Forelimb muscle (tissue), 1 donor: ENCODE measurements at regions not wholly inside any gene's neighbourhood (a gene's known extent, or its start where the extent isn't known, plus 50 kb on each side); places are given as distances from the start of the nearest gene placed in this dataset.

Experiments used
- DNase-seq: peaks from one replicate; pipeline ENCODE4 v3.0.0-alpha.2; 2013; ENCODE audit warnings: low read depth

DNA sequence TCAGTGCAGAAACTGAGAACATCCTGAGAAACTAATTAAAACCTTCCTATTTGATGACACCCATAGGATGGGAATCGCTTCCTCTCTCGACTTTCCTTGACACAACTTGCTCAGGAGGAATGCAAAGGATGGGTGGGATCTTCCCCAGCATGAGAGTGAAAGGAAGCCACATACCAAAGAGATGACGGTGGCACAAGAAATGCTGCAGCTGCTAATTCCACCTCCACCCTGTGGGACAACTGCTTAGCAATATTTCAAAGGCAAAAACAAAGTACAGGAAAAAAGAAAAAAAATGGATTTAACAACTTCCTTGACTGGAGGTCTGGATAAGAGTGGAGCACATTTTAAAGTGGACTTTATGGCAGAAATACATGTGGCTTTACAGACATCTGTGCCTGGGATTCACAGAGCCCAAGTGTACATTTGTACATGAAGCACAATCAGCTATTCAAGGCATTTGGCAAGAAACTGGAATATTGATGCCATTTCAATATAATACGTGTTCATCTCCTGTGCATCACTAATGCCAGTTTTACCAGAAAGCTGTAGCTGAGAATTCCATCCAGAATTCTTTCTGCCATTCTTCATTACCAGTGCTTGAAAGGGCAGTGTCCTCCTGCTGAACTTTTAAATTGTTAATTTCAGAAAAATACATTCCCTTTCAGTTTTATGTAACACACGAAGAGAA, 359.2 kb upstream of the ACTBL2 start:
- DNase-seq = no peak

DNA sequence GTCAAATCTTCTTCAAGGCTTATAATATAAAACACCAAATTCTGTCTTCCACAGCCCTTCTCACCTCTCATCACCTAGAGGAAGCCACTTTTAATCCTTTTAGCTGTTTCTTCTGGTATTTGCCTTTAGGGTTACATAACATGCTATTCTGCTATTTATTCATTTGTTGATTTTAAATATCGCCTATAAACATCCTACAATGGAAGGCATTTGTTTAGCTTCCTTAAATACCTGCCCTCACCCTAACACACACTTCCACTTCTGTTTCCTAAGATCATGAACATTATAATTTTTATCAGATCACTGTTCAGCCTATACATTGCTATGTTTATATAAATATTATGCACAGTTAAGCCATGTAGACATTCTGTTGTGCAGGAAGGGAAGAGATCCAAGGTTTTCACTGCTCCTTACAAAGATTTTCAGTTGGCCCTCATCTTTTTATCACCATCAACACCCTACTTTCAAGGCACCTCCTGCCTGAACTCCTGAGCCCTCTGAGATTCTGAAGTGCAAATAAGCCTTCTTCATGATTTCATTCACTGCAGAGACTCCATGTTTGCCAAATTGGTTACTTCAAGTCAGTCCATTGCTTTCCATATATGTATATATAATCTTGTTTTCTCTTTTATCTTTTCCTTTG, 356.9 kb upstream of the ACTBL2 start:
- no peak for DNase-seq

DNA sequence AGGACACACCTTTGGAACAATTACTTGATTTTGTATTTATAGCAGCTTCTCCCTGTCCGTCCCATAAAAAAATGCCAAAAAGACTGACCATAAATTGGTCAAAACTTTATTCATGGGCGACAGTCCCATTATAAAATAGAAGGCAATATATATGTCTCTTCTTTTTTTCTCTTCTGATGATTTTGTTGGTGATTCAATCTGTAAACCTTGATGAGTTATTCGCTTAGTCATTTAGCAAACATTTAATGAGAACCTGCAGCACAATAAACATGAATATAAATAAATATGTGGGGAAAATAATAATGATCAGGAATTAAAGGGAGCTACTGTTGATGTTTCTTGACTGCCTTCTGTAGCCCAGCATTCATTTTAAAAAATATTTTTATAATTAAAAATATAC, 356.4 kb upstream of the ACTBL2 start:
- no peak for DNase-seq

DNA sequence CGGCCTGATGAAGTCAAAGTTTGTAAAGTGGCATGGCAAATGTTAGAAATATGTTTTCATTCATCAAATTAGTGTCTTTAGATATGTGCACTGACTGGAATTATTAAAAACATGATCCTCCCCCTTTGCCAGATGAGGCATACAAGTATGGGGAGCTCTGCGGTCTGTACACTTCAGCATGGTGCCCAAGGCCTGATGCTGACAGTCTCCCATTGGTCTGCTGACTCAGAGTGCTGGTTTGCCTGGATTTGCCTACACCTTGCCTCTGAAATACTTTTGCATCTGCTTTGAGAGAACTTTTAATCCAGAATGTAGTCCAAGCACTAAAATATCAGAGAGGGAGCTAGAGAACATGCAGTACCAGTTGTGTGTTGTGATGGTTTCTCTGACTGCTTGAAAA, 354.3 kb upstream of the ACTBL2 start:
- DNase-seq = no peak

DNA sequence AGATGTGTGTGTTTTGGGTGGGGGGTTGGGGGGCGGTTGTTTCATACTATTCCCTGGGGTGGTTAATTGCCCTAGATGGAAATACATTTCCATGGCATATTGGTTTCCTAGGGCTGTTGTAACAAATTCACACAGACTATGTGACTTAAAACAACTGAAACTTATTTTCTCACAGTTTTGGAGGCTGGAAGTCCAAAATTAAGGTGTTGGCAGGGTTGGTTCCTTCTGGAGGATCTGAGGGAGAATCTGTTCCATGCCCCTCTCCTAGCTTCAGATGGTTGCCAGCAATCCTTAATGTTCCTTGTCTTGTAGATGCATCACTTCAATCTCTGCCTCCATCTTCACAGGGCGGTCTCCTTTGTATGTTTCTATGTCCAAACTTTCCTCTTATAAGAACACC, 353.7 kb upstream of the ACTBL2 start:
- no peak for DNase-seq

DNA sequence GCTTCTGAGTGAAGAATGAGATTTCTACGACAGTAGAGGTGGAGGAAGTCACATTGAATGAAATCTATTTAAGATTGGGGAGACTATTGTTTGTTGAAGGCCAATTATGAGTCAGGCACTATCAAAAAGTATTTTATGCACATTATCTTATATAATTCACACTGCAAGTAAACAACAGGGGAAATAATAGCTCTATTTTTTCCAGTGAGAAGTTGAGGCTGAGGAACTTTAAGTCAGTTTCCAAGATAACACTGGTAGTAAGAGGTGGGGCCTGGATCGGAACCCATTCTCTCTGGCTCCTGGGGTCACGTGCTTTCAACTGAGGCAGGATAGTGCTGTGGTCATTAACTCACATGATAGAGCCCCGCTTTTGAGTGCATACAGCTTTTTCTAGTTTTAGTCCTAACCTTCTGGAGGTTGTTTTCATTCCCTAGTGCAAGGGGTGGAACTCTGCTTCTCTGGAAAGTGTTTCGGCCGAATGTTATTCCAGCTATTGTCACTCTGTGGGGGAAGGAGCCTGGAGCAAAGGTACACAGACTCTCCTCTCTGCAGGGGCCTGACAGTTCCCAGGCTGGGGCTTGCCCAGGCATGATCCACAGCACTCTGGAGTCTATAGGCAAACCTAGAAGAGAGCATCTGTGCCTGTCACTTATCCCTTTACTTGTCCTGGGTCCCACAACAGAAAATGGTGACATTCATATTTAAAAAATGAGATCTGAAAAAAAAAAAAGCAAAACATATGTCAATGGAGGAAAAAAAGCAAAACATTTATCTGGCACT, 352.4 kb upstream of the ACTBL2 start:
- DNase-seq = no peak

DNA sequence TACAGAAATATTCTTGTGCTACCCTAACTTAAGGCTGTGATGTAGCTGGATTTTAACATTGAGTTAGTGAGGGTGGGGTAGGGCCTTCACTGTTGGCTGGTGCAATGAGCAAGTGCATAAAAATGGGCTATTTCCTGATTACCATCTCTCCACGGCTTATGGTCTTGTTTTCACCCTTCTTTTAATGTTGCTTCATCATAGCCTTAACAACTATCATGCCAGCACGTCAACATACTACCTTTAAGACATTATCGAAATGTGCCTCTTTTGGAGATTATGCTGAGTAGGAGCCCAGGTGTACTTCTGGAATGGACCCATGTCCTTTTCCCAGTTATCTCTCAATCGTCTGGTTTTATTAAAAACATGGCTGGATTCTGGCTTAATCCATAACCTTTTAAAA, 350.9 kb upstream of the ACTBL2 start:
- DNase-seq = no peak

DNA sequence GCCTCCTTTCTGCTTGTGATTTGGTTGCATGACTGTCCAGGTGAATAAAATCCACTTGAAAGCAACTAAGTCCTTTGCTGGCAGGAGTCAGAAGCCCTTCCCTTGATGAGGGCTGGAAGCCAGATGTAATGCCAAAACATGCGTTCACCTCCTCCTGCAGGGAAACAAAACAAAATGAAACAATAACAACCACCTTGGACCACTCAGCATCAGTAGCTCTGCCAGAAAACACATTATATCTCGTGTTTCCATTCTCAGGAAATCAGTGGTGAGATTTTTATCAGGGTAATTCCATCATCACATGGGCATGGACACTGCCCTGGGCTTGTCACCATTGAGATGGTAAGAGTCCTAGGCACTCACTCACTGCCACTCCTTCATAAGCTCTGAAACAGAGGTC, 350.3 kb upstream of the ACTBL2 start:
- DNase-seq = no peak

DNA sequence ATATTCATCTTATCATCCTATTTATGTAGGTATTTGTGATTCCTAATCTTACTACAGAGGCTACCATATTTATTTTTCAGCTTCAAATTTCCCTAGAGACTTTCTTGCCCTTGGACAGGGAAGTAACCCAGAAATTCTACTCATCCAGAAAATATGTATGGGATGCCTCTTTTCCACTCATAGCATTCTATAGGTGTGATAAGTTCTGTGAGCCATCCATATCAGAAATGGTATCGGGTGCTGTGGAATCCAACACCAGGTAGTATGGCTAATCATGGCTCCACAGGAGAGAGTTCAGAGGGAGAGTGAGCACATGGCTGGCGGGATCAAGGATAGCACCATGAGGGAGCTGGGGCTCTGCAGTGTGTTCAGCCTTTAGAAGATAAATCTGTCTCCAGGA, 349.3 kb upstream of the ACTBL2 start:
- DNase-seq = no peak

DNA sequence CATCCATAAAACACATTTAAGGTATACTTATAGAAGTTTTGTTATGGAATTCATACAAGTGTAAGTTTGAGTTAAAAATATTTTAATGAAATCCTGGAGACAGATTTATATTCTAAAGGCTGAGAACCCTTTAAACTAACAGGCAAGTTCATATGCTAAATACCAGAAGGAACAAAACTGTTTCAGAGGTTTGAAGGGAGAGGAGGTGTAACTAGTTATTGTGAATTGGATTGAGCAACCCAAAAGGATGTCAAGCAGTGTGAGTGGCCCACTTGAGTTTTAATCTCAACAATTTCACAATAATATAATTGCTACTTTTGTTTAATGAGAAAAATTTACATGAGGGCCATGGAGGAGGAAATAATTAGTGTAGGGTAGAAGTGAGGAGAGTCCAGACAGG, 348.5 kb upstream of the ACTBL2 start:
- no peak for DNase-seq

DNA sequence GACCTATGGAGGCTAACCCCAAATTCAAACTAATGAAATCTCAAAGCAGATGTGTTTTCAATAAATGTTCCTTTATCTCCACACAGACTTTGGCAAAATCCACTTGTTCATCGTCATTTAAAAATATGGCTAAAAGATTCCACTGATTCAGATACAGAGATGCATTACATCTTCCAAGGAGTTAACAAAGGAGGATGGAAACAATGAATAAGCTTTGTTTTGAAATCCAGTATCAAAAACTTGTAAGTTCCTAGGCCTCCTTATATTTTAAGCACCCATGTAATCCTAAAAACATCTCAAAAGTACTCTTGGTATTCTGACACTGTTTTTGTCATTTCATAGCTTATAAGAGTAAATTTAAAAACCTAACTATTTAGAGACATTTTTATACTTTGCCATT, 345.6 kb upstream of the ACTBL2 start:
- DNase-seq = no peak

DNA sequence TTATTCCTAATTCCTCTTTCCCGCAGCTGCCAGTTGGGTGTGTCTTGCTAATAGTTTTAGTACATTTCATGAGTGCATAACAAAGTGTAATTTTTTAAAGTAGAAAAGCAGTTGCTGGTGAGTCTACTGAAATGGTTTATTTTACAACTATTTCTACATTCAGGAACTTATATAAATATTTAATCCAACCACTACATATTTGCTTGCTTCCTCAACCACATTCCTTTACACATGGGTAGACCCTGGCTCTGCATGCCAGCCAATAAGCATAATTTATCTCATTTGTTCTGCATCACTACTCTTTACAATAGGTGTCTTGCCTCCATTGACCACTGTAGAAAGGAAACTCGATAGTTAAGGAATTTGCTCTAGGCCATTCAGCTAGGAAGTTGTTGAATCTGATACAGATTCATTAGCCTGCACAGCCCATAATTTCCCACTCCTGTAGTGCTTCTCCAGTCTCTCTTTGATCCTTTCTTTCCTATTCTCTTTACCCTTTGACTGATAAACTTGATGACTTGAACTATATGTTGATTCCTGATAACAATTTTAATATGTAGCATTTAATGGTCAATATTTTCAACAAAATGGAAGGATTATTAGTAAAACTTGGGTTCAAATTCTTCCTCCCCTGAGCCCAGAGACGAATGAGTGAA, 342.5 kb upstream of the ACTBL2 start:
- DNase-seq = no peak

DNA sequence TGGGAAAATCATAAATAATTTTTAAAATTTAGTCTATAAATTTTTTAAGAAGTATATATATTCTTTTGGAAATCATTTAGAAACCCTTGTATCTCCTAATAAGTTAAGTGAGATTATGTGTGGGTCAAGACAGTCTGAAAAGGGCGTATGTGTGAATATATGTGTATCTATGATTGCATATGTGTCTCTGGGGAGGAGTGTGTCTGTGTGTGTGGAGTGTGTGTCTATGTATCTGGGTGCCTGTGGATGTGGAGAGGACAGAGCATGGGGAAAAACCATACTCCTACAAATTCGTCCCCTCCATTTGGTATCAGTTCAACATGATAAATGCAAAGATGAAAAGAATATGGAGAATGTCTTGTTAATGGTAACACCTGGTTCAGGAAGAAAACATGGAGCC, 342.0 kb upstream of the ACTBL2 start:
- no peak for DNase-seq

DNA sequence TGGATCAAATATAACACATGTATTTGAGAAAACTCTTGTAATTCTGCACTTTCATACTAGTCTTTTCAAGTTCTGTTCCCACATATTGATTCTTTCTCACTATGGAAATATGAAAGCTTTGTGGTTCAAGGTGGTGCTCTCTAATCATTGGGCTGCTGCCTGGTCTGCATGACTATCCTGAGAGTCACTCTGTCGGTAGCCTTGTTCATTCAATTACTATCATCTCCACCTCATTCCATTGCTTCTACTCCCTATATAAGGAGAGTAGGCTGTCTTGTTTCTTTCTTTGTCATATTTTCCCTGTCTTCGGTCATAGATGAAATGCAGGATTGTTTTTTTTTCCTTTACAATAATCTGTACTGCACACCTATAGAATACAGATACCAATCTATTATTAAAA, 341.4 kb upstream of the ACTBL2 start:
- no peak for DNase-seq

DNA sequence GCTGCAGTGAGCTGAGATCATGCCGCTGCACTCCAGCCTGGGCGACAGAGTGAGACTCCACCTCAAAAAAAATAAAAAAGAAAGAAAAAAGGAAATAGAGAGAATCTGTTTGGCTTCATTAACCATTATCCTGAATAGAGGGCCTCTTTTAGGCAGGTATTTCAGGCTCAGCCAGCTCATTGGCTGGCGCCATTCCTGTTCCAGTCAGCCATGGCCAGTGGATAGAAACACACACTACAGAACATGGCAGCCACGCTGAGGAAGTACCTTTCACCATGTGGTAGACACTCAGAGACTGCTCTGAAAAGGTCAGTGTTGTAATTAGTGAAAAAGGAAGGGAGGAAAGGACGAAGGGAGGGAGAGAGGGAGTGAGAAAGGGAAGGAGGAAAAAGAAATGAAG, 340.0 kb upstream of the ACTBL2 start:
- DNase-seq = no peak

DNA sequence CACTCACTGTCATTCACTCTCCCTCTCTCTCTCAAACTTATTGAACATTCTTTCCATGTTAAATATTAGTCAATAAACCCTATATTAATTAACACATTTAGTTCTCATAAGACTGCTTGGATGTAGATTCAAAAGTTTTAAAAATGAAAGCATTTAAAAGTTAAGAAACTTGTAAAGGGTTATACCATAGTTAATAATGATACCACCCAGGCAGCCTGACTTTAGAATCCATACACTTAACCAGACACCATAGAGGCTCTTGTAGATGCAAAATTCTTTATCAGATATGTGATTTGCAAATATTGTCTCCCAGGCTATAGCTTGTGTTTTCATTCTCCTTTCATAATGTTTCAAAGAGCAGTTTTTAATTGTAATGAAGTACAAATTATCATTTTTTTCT, 335.8 kb upstream of the ACTBL2 start:
- DNase-seq = no peak

DNA sequence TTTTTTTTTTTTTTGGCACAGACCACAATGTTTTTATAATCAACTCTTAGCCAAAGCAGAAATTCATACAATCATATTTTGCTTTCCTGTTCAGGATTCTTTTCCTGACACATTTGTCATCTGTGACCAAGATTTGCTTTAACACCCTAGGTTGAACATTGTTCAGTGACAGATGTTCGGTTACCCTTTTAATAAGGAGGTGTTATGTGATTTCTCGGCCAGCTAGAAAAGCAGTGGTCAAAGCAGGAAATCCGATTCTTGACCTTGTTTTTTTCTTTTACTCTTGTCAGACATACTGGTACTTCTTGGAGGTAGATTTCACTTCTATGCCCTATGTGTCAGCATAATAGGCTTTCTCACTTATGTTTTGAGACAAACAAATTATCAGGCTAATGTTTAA, 335.3 kb upstream of the ACTBL2 start:
- DNase-seq = no peak

DNA sequence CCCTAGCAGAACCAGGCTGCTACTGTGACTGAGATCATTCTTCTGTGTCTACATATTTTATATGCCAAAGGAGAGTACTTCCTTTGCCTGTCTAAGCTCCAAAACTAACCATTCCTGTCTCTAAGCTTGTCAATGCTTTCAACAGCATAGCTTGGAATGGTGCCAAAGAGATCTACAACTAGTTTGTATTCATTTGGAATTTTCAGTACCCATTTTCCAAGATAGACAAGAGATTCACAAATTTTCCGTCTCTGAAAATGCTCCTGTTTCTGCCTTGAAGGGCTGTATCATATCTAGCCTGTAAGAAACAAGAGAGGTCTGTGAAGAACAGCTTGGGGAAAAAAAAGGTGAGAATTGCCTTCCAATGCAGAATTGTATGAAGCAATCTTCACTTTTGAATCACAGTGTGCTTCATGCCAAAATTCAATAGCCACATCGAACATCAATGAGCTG, 334.4 kb upstream of the ACTBL2 start:
- DNase-seq = no peak

DNA sequence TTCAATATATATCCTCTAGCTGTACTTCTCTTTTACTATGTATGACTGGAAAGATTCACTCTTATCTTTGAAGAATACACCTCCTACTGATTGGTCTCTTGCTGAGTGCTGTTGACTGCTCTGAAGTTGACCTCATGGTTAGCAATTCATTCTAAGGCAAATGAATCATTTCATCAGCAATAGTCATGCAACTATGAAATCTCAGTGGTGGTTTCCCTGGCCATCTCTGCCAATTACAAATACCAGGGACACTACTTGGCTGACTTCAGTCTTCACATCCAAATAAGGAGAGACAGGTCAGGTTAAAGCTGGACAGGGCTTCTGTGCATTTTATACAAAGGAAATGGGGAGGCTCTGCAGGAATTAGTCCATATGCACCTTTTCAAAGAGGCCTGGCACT, 333.5 kb upstream of the ACTBL2 start:
- no peak for DNase-seq

DNA sequence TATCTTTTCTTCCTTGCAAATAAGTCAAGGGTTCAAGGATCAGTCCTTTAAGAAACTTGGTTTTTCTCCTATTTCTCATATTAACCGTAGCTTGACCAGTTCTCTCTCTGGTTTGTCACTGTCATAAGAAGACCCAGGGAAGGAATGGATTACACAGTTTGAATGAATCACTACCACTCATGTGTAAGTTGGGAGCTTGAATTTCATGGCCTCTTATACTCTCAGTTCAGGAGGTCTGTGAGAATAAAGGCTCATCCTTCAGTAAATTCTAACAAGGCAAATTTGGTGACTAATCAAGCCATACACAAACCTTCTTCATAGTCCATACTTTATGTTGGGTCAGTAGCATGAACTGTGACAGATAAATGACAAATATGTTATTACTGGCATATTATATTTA, 323.1 kb upstream of the ACTBL2 start:
- no peak for DNase-seq

DNA sequence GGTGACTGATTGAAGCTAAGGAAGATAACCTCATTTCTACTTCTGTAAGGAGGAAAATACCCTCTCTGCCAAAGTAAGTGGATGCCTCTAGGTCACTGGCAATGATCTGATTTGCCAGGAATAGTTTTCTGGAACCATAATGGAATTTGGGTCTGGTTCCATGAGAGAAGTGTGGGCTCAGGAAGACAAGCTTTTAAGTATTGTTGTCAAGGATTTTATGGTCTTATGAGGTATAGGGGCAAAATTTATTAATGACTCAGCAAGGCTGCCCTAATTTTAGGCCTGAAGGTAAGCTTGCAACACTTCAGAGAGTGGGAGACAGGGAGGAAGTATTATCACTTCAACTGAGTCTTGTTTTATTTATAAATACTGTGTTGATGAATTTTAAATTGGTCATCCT, 322.6 kb upstream of the ACTBL2 start:
- no peak for DNase-seq

DNA sequence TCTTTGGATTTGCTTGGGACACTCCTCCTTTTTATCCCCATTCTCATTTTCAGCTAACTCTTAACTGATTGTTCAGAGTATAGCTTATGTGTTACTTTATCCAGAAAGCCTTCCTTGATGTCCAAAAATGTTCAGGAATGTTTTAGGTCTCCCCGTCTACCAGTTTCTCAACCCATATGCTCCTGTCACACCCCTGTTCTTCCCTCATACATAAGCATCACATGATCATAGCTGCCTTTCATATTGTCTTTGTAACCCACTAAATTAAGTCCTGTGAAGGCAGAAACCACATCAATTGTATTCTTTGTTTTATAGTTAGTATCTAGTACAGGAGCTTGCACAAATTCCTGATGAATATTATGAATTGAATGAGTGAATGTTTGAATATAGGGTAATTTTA, 321.9 kb upstream of the ACTBL2 start:
- no peak for DNase-seq

DNA sequence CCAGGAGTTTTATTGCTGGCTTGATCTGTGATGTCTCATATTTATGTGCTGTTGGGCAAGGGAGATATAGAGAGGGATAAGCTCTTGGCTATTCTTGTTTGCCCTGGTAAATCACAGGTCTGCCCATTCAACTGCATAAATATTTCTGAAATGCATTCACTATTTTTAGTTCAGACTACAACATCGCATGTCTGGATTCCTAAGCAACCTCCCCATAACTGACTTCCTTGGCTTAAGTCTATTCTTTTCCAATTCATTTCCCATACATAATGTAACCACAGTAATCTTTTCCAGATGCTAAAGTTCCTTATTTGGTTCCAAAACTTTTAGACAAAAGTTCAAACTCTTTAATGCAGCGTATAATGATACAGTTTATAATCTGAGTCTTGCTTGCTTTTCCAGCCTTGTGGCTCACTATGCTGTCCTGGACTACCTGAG, 321.4 kb upstream of the ACTBL2 start:
- peak; percentile 84 for DNase-seq
